C4-2B (cell line): ENCODE measurements at regions not wholly inside any gene's neighbourhood (a gene's known extent, or its start where the extent isn't known, plus 50 kb on each side); places are given as distances from the start of the nearest gene placed in this dataset.

Source experiments
- H3K27ac ChIP-seq: fragments of 450-650 bp; 2 replicates; pipeline ENCODE4 v1.5.1; 2017
- ZFX ChIP-seq: fragments of 450-650 bp; IDR thresholded peaks from 2 replicates; pipeline ENCODE4 v1.6.1; 2017
- TF ChIP-seq, protein P1 (sequence below): fragments of 450-650 bp; conservative IDR thresholded peaks from 2 replicates; pipeline ENCODE4 v1.5.1; 2017; ENCODE audit warnings: mild to moderate bottlenecking

GRCh38 chr11:115996808-115997188 lies 492.6 kb upstream of the CADM1 start:
- TF ChIP-seq, protein P1, sequence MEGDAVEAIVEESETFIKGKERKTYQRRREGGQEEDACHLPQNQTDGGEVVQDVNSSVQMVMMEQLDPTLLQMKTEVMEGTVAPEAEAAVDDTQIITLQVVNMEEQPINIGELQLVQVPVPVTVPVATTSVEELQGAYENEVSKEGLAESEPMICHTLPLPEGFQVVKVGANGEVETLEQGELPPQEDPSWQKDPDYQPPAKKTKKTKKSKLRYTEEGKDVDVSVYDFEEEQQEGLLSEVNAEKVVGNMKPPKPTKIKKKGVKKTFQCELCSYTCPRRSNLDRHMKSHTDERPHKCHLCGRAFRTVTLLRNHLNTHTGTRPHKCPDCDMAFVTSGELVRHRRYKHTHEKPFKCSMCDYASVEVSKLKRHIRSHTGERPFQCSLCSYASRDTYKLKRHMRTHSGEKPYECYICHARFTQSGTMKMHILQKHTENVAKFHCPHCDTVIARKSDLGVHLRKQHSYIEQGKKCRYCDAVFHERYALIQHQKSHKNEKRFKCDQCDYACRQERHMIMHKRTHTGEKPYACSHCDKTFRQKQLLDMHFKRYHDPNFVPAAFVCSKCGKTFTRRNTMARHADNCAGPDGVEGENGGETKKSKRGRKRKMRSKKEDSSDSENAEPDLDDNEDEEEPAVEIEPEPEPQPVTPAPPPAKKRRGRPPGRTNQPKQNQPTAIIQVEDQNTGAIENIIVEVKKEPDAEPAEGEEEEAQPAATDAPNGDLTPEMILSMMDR, result no peak
- TF ChIP-seq ZFX, result no peak
- no peak overlapping the region for H3K27ac ChIP-seq

DNA sequence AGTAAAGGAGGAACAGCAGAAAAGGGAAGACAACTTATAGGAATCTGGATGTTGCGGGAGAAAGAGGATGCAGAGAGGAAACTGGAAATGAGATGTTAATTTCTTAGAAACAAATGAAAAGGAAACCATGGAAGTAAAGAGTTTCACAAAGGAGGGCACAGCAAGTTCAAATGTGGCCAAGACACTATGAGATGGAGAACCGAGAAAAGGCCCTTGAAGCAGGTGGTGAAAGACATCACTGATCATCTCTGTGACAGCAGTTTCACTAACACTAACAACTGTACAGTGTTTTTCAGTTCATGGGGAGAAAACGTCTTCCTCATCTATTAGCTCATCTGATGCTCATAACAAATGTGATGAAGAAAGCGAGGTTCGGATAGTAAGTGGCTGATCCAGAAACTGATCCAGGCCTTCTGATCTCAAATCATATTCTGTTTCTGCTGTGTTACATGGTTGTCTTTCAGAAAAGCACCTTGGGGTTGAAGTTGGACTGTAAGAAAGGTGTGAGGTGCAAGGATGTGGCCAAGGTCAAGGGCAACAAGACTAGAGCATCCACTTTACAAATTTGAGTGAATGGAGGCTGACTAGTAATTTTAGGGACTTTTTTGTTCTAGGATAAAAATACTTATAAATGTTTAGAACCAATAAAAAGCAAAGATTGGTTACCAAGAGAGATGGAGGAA lies 492.1 kb upstream of the CADM1 start:
- H3K27ac ChIP-seq, result no peak overlapping the region
- TF ChIP-seq, protein P1, result no peak
- TF ChIP-seq ZFX, result no peak

GRCh38 chr11:115993590-115993989 lies 489.4 kb upstream of the CADM1 start:
- no peak overlapping the region for H3K27ac ChIP-seq
- TF ChIP-seq, protein P1, result no peak
- no peak for TF ChIP-seq ZFX

DNA sequence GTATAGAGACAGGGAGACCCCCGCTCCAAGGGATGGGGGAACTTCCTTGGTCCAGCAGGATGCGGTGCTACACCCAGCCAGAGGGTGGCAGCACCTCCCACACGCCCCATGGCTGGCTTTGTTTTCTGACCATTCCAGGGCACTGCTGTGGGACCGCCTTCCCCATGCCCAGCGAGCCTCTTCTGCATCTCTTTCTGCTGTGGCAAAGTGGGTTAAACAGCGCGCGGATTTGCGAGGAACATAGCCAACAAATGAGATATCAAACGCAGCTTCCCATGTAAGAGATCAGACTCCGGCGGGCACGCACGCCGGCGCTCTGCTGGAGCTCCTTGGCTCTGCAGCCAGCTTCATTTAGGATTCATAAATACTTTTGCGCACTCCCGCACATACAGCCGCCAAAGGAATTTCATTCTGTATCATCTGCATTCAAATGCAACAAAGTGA lies 485.8 kb upstream of the CADM1 start:
- TF ChIP-seq ZFX, result no peak
- TF ChIP-seq, protein P1, result peak; percentile 93
- H3K27ac ChIP-seq, result no peak overlapping the region

GRCh38 chr11:115985896-115986295 lies 481.7 kb upstream of the CADM1 start:
- H3K27ac ChIP-seq, result no peak overlapping the region
- no peak for TF ChIP-seq ZFX
- TF ChIP-seq, protein P1, result no peak

GRCh38 chr11:115984228-115984627 lies 480.0 kb upstream of the CADM1 start:
- no peak overlapping the region for H3K27ac ChIP-seq
- TF ChIP-seq, protein P1, result 0 out of 2 replicates have a peak, but pooled peaks have one; percentile 16
- no peak for TF ChIP-seq ZFX

DNA sequence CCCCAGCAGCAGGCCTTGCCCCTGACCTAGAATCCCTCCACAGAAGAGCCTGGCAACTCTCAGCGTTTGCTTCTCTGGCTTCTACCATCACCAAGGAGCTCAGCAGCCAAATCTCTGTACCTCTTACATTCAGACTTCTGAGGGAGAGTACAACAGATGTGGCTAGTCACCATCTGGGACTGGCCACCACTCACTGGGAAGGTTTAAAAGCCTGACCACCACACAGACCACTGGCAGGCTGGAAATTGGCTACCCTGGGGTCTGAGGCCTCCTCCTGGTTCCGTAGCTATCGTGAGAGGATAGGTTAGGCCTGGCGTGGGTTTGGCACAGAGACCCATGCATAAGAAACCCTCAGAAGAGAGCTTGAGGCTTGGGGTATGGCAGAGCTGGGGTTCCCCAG lies 478.5 kb upstream of the CADM1 start:
- no peak overlapping the region for H3K27ac ChIP-seq
- TF ChIP-seq ZFX, result no peak
- TF ChIP-seq, protein P1, result no peak
